ENCODE measurements at regions not wholly inside any gene's neighbourhood (a gene's known extent, or its start where the extent isn't known, plus 50 kb on each side); places are given as distances from the start of the nearest gene placed in this dataset.
"Not testable (repeated sequence)": the region's sequence is repeated elsewhere in the genome, so short reads cannot be mapped to it uniquely, and the experiment has no call there.

GRCh38 chr12:88854260-88854659 is 274.0 kb upstream of the KITLG start:
- no peaks in the 10 kb centered on the region for H3K36me3 Mint-ChIP-seq

GRCh38 chr12:88847246-88847645 is 267.0 kb upstream of the KITLG start:
- H3K27me3 ChIP-seq (ENCODE audit: control insufficient read depth in 2 of 2, insufficient read depth in 2 of 2, low read length in 2 of 2); H3K4me2 ChIP-seq (replicated peaks; ENCODE audit: extremely low read depth, low read length, poor library complexity, severe bottlenecking); intact Hi-C loops (cut with micrococcal nuclease); H3K27ac ChIP-seq (ENCODE audit: low read depth in 1 of 2, low read length in 2 of 2); H3K27me3 Mint-ChIP-seq (ENCODE audit: low read depth in 3 of 3); H3K36me3 ChIP-seq (replicated peaks in 1 of 2; ENCODE audit: control insufficient read depth in 1 of 2, insufficient read depth in 2 of 2, low read length in 2 of 2); H2AFZ ChIP-seq (ENCODE audit: insufficient read depth, low read depth, low read length, poor library complexity, severe bottlenecking); H3K4me1 Mint-ChIP-seq; H4K20me1 ChIP-seq (ENCODE audit: insufficient read depth, low read length); H3K79me2 ChIP-seq (ENCODE audit: insufficient read depth, low read length); H3K4me3 Mint-ChIP-seq; H3K9ac ChIP-seq (ENCODE audit: insufficient read depth, low read length, poor library complexity, severe bottlenecking); DNase-seq; H3K27ac Mint-ChIP-seq; H3K4me1 ChIP-seq (ENCODE audit: control insufficient read depth in 1 of 2, insufficient read depth in 2 of 2, low read length in 2 of 2); H3K36me3 Mint-ChIP-seq; H3K4me3 ChIP-seq (replicated peaks in 1 of 3; ENCODE audit: low read depth in 2 of 3, low read length in 3 of 3): not testable (repeated sequence)
- 98% methylated on average over 8 of the region's 14 CpGs for WGBS (ENCODE audit: insufficient coverage)
- H3K9me3 ChIP-seq (replicated peaks in 1 of 2; ENCODE audit: control insufficient read depth in 1 of 2, insufficient read depth in 1 of 2, low read length in 2 of 2), result peaks cover 0 to 11% of the 10 kb centered on the region in 2 donors
- H3K9me3 Mint-ChIP-seq, result peaks cover 4 to 16% (median 11%) of the 10 kb centered on the region in 7 donors

More at GRCh38 chr12:88854260-88854659, 274.0 kb upstream of the KITLG start:
- Histone ChIP-seq H3K27ac (ENCODE audit: low read depth in 1 of 2, low read length in 2 of 2) (no peak overlapping the region), H4K20me1 (ENCODE audit: insufficient read depth, low read length) (no peaks in the 10 kb centered on the region), H3K9ac (ENCODE audit: insufficient read depth, low read length, poor library complexity, severe bottlenecking) (no peak overlapping the region), H3K4me2 (replicated peaks; ENCODE audit: extremely low read depth, low read length, poor library complexity, severe bottlenecking) (no peak overlapping the region), H3K36me3 (replicated peaks in 1 of 2; ENCODE audit: control insufficient read depth in 1 of 2, insufficient read depth in 2 of 2, low read length in 2 of 2) (no peaks in the 10 kb centered on the region), H2AFZ (ENCODE audit: insufficient read depth, low read depth, low read length, poor library complexity, severe bottlenecking) (no peak overlapping the region), H3K4me3 (replicated peaks in 1 of 3; ENCODE audit: low read depth in 2 of 3, low read length in 3 of 3) (no peak overlapping the region), H3K9me3 (replicated peaks in 1 of 2; ENCODE audit: control insufficient read depth in 1 of 2, insufficient read depth in 1 of 2, low read length in 2 of 2) (no peaks in the 10 kb centered on the region), H3K79me2 (ENCODE audit: insufficient read depth, low read length) (no peaks in the 10 kb centered on the region), H3K4me1 (ENCODE audit: control insufficient read depth in 1 of 2, insufficient read depth in 2 of 2, low read length in 2 of 2) (no peaks in the 10 kb centered on the region), H3K27me3 (ENCODE audit: control insufficient read depth in 2 of 2, insufficient read depth in 2 of 2, low read length in 2 of 2) (no peaks in the 10 kb centered on the region)
- H3K4me1 Mint-ChIP-seq, result no peaks in the 10 kb centered on the region
- H3K4me3 Mint-ChIP-seq, result no peak overlapping the region
- H3K27ac Mint-ChIP-seq, result no peak overlapping the region
- intact Hi-C loops (cut with micrococcal nuclease), result no loop called here
- no peak for TF ChIP-seq CTCF (IDR thresholded peaks at IDR 0.05)
- H3K9me3 Mint-ChIP-seq, result peaks cover 0 to 8% (median 2%) of the 10 kb centered on the region in 7 donors
- no peak for DNase-seq
- peaks cover 0 to 1% (median 1%) of the 10 kb centered on the region in 3 donors for H3K27me3 Mint-ChIP-seq (ENCODE audit: low read depth in 3 of 3)
- no CpG with 5 or more reads among the region's 1 CpG for WGBS (ENCODE audit: insufficient coverage)

Data from CD14-positive monocyte (primary cell).